H9 (cell line): ENCODE measurements at regions not wholly inside any gene's neighbourhood (a gene's known extent, or its start where the extent isn't known, plus 50 kb on each side); places are given as distances from the start of the nearest gene placed in this dataset.

ENCODE experiments used
- DNase-seq: peaks from one replicate; pipeline ENCODE4 v3.0.0-alpha.2; 2017
- H2AFZ ChIP-seq: one replicate; pipeline ENCODE4 v1.6.1; 2013; ENCODE audit warnings: mild to moderate bottlenecking, low read length, control low read depth, moderate library complexity
- H2AK5ac ChIP-seq: 2 replicates; pipeline ENCODE4 v1.6.1; 2013; ENCODE audit warnings: low read length, control low read depth, mixed read lengths; ENCODE audit not compliant: insufficient read length
- H2BK120ac ChIP-seq: one replicate; pipeline ENCODE4 v1.6.1; 2013; ENCODE audit warnings: low read depth, mild to moderate bottlenecking, low read length, control low read depth, inconsistent platforms; ENCODE audit not compliant: poor library complexity, severe bottlenecking
- H2BK12ac ChIP-seq: 2 replicates; pipeline ENCODE4 v1.6.1; 2013; ENCODE audit warnings: low read length, control low read depth, mixed read lengths, low read depth; ENCODE audit not compliant: insufficient read length
- H2BK15ac ChIP-seq: 2 replicates; pipeline ENCODE4 v1.6.1; 2013; ENCODE audit warnings: low read depth, low read length, control low read depth
- H2BK20ac ChIP-seq: one replicate; pipeline ENCODE4 v1.6.1; 2013; ENCODE audit warnings: low read depth, mild to moderate bottlenecking, low read length, control low read depth, inconsistent platforms; ENCODE audit not compliant: poor library complexity, severe bottlenecking
- H2BK5ac ChIP-seq: 2 replicates; pipeline ENCODE4 v1.6.1; 2013; ENCODE audit warnings: low read length, control low read depth, mixed read lengths; ENCODE audit not compliant: insufficient read length
- H3K14ac ChIP-seq: 2 replicates; pipeline ENCODE4 v1.6.1; 2013; ENCODE audit warnings: low read length, control low read depth; ENCODE audit not compliant: insufficient read depth
- H3K18ac ChIP-seq: 2 replicates; pipeline ENCODE4 v1.6.1; 2013; ENCODE audit warnings: low read depth, mild to moderate bottlenecking, mixed read lengths, low read length, control low read depth; ENCODE audit not compliant: insufficient read length
- H3K23ac ChIP-seq: 2 replicates; pipeline ENCODE4 v1.6.1; 2013; ENCODE audit warnings: low read length, control low read depth, mixed read lengths, low read depth; ENCODE audit not compliant: insufficient read length
- H3K23me2 ChIP-seq: 2 replicates; pipeline ENCODE4 v1.6.1; 2013; ENCODE audit warnings: low read depth, mild to moderate bottlenecking, mixed read lengths, low read length, control low read depth; ENCODE audit not compliant: insufficient read length, poor library complexity, severe bottlenecking
- H3K27ac ChIP-seq: 2 replicates; pipeline ENCODE4 v1.5.1; 2013; ENCODE audit warnings: low read length, control low read depth, mixed read lengths, low read depth; ENCODE audit not compliant: insufficient read length
- H3K27me3 ChIP-seq: 2 replicates; pipeline ENCODE4 v1.6.1; 2013; ENCODE audit warnings: low read length, control low read depth, inconsistent platforms; ENCODE audit not compliant: insufficient read depth
- H3K4ac ChIP-seq: 2 replicates; pipeline ENCODE4 v1.6.1; 2013; ENCODE audit warnings: low read depth, mild to moderate bottlenecking, control low read depth, inconsistent platforms, low read length, moderate library complexity
- H3K4me1 ChIP-seq: 2 replicates; pipeline ENCODE4 v1.6.1; 2013; ENCODE audit warnings: low read length, control low read depth, inconsistent platforms; ENCODE audit not compliant: insufficient read depth
- H3K4me2 ChIP-seq: 2 replicates; pipeline ENCODE4 v1.6.1; 2013; ENCODE audit warnings: low read length, control low read depth, mixed read lengths; ENCODE audit not compliant: insufficient read length, insufficient read depth
- H3K56ac ChIP-seq: 2 replicates; pipeline ENCODE4 v1.6.1; 2013; ENCODE audit warnings: low read depth, mild to moderate bottlenecking, mixed read lengths, low read length, control low read depth; ENCODE audit not compliant: insufficient read length
- H3K79me1 ChIP-seq: 2 replicates; pipeline ENCODE4 v1.6.1; 2013; ENCODE audit warnings: low read depth, mild to moderate bottlenecking, moderate library complexity, low read length, control low read depth, inconsistent platforms; ENCODE audit not compliant: insufficient read depth, poor library complexity, severe bottlenecking
- H3K79me2 ChIP-seq: 2 replicates; pipeline ENCODE4 v1.6.1; 2013; ENCODE audit warnings: low read length, control low read depth, inconsistent platforms; ENCODE audit not compliant: insufficient read depth
- H3K9ac ChIP-seq: 2 replicates; pipeline ENCODE4 v1.6.1; 2013; ENCODE audit warnings: low read length, control low read depth, mixed read lengths; ENCODE audit not compliant: insufficient read length; ENCODE audit errors: extremely low read depth
- H3K9me3 ChIP-seq: one replicate; pipeline ENCODE4 v1.6.1; 2013; ENCODE audit warnings: low read depth, low read length, inconsistent platforms; ENCODE audit not compliant: control insufficient read depth
- H3T11ph ChIP-seq: one replicate; pipeline ENCODE4 v1.6.1; 2013; ENCODE audit warnings: mild to moderate bottlenecking, low read length, control low read depth, inconsistent platforms
- H4K20me1 ChIP-seq: one replicate; pipeline ENCODE4 v1.6.1; 2013; ENCODE audit not compliant: control insufficient read depth, insufficient read length, insufficient read depth
- H4K5ac ChIP-seq: 2 replicates; pipeline ENCODE4 v1.6.1; 2013; ENCODE audit warnings: low read depth, mild to moderate bottlenecking, mixed read lengths, low read length, control low read depth; ENCODE audit not compliant: insufficient read length
- H4K8ac ChIP-seq: replicated peaks from 2 replicates; pipeline ENCODE4 v1.6.1; 2013; ENCODE audit warnings: low read length, control low read depth, mixed read lengths, low read depth; ENCODE audit not compliant: insufficient read length
- H4K91ac ChIP-seq: 2 replicates; pipeline ENCODE4 v1.6.1; 2013; ENCODE audit warnings: low read depth, mild to moderate bottlenecking, moderate library complexity, mixed read lengths, low read length, control low read depth; ENCODE audit not compliant: insufficient read length
- H3K27ac Mint-ChIP-seq, 3 experiments: 2 replicates in 2 of 3; 3 replicates in 1 of 3; pipeline ENCODE4 v1.8.0; 2020 to 2021; ENCODE audit warnings: mixed read lengths in 3 of 3, mild to moderate bottlenecking in 1 of 3, moderate library complexity in 1 of 3
- H3K27me3 Mint-ChIP-seq: 2 replicates; pipeline ENCODE4 v1.8.0; 2021; ENCODE audit warnings: low read depth, mild to moderate bottlenecking, moderate library complexity, mixed read lengths
- H3K36me3 Mint-ChIP-seq, 3 experiments: 2 replicates in 2 of 3; 3 replicates in 1 of 3; pipeline ENCODE4 v1.8.0; 2020 to 2021; ENCODE audit warnings: low read depth in 3 of 3, mixed read lengths in 3 of 3; ENCODE audit not compliant: insufficient read depth in 1 of 3
- H3K4me1 Mint-ChIP-seq, 2 experiments: 2 replicates each; pipeline ENCODE4 v1.8.0; 2020; ENCODE audit warnings: mixed read lengths in 2 of 2
- H3K4me3 Mint-ChIP-seq, 2 experiments: 2 replicates in 1 of 2; 3 replicates in 1 of 2; pipeline ENCODE4 v1.8.0; 2020 to 2021; ENCODE audit warnings: mild to moderate bottlenecking in 2 of 2, mixed read lengths in 2 of 2, moderate library complexity in 1 of 2
- H3K9me3 Mint-ChIP-seq, 2 experiments: 2 replicates in 1 of 2; 3 replicates in 1 of 2; pipeline ENCODE4 v1.8.0; 2020; ENCODE audit warnings: mild to moderate bottlenecking in 2 of 2, mixed read lengths in 2 of 2, moderate library complexity in 1 of 2
- CTCF ChIP-seq: fragments of 200-600 bp; sonication (generic); conservative IDR thresholded peaks from 3 replicates; pipeline ENCODE4 v1.8.0; 2021; ENCODE audit warnings: antibody characterized with exemption, mild to moderate bottlenecking
- WGBS: extraction: QIAGEN DNeasy Blood & Tissue Kit; methylation state at CpG from one replicate; pipeline ENCODE4 v1.1.7; 2013; ENCODE audit warnings: missing lambda C conversion rate, low lambda C conversion rate, mixed read lengths; ENCODE audit not compliant: insufficient read length; ENCODE audit errors: extremely low coverage; 5-methylcytosine and 5-hydroxymethylcytosine counted together

- H3K79me2 ChIP-seq, result no peaks in the 10 kb centered on the region
- H3K4me2 ChIP-seq, result no peak overlapping the region
- no peaks in the 10 kb centered on the region for H3K9me3 ChIP-seq
- no peak overlapping the region for H3T11ph ChIP-seq
- no peak overlapping the region for H3K27ac ChIP-seq
- DNase-seq, result no peak
- no peaks in the 10 kb centered on the region; the same call in 1 of the 2 replicates for H3K4me1 ChIP-seq
- no peak overlapping the region for H3K9ac ChIP-seq
- no peak for TF ChIP-seq CTCF
- H3K23me2 ChIP-seq, result no peaks in the 10 kb centered on the region
- Mint-ChIP-seq H3K36me3 (peaks cover 0 to 12% (median 0%) of the 10 kb centered on the region in 3 experiments; a peak in 5 of 7 replicates), H3K27ac (no peak overlapping the region), H3K9me3 (peaks cover 5 to 6% of the 10 kb centered on the region in 2 experiments; a peak in 2 of 5 replicates), H3K27me3 (peaks cover 3% of the 10 kb centered on the region), H3K4me3 (no peak overlapping the region), H3K4me1 (peaks cover 40 to 45% of the 10 kb centered on the region in 2 experiments)
- no peak overlapping the region for H2AK5ac ChIP-seq
- H3K14ac ChIP-seq, result no peak overlapping the region
- no peak overlapping the region for H2BK120ac ChIP-seq
- no peaks in the 10 kb centered on the region for H4K20me1 ChIP-seq
- H4K91ac ChIP-seq, result no peak overlapping the region
- H2BK20ac ChIP-seq, result no peak overlapping the region
- H4K8ac ChIP-seq, result no peak overlapping the region
- WGBS, result no CpG with 5 or more reads among the region's 2 CpGs
- no peak overlapping the region for H3K18ac ChIP-seq
- no peaks in the 10 kb centered on the region for H3K27me3 ChIP-seq
- H3K79me1 ChIP-seq, result no peaks in the 10 kb centered on the region
- H2BK15ac ChIP-seq, result no peak overlapping the region
- no peak overlapping the region for H3K56ac ChIP-seq
- H3K4ac ChIP-seq, result no peak overlapping the region
- no peak overlapping the region for H3K23ac ChIP-seq
- H2AFZ ChIP-seq, result no peak overlapping the region
- H2BK5ac ChIP-seq, result no peak overlapping the region
- no peak overlapping the region for H2BK12ac ChIP-seq
- H4K5ac ChIP-seq, result no peak overlapping the region
These were observed 232.5 kb upstream of the JUN start for GRCh38 chr1:59016390-59016789.
